GM10266 (cell line): ENCODE measurements at regions not wholly inside any gene's neighbourhood (a gene's known extent, or its start where the extent isn't known, plus 50 kb on each side); places are given as distances from the start of the nearest gene placed in this dataset.
"Not testable (repeated sequence)": the region's sequence is repeated elsewhere in the genome, so short reads cannot be mapped to it uniquely, and the experiment has no call there.

Source experiments
- DNase-seq: peaks from one replicate; pipeline ENCODE4 v3.0.0; 2012; ENCODE audit errors: extremely low spot score
- TF ChIP-seq, protein P1 (sequence below): IDR thresholded peaks from 2 replicates; pipeline ENCODE4 v1.5.1; 2012; ENCODE audit warnings: mild to moderate bottlenecking, low read depth; ENCODE audit not compliant: control insufficient read depth, insufficient read depth; ENCODE audit errors: missing control alignments

DNA sequence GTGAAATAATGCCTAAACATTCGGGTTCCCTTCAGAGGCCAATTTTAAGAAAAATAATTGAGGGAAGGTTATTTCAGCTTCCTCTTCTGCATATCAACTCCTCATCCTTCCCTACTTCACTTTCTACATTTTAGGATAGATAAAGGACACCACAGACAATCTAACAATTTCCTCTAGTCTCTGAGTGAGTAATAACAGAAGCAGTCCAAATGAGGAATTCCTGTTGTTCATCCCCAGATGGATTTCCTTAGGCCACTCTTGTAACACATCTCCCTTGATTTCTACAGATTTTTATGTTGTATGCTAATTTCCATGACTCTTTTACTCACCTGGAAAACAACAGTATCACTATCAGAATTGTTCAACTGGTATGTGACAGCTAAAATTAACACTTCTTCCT lies 87.7 kb upstream of the LYPLAL1 start:
- no peak for DNase-seq
- TF ChIP-seq, protein P1, sequence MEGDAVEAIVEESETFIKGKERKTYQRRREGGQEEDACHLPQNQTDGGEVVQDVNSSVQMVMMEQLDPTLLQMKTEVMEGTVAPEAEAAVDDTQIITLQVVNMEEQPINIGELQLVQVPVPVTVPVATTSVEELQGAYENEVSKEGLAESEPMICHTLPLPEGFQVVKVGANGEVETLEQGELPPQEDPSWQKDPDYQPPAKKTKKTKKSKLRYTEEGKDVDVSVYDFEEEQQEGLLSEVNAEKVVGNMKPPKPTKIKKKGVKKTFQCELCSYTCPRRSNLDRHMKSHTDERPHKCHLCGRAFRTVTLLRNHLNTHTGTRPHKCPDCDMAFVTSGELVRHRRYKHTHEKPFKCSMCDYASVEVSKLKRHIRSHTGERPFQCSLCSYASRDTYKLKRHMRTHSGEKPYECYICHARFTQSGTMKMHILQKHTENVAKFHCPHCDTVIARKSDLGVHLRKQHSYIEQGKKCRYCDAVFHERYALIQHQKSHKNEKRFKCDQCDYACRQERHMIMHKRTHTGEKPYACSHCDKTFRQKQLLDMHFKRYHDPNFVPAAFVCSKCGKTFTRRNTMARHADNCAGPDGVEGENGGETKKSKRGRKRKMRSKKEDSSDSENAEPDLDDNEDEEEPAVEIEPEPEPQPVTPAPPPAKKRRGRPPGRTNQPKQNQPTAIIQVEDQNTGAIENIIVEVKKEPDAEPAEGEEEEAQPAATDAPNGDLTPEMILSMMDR = no peak

DNA sequence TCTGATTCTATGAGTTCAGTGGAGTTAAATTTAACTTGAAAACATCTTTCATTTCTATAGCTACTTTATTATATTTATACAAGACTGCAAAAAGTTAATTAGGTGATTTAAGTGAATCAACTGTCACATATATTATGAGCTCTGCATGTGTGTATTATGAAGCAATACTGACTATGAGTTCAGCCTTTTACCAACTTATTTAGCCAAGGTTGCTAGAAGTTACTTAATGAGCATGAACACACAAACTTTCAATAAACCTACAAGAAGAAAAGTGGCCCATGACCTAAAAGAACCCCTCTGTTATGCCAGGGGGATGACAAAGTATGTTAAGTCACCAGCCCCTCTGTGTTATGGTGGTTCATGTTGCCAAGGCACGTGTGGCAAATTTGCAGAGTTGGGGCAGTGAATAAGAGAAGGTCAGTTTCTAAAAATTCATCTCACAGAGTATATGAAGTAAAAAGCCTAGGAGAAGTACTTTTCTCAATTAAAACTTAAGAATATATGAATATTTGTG lies 86.7 kb upstream of the LYPLAL1 start:
- DNase-seq = no peak

DNA sequence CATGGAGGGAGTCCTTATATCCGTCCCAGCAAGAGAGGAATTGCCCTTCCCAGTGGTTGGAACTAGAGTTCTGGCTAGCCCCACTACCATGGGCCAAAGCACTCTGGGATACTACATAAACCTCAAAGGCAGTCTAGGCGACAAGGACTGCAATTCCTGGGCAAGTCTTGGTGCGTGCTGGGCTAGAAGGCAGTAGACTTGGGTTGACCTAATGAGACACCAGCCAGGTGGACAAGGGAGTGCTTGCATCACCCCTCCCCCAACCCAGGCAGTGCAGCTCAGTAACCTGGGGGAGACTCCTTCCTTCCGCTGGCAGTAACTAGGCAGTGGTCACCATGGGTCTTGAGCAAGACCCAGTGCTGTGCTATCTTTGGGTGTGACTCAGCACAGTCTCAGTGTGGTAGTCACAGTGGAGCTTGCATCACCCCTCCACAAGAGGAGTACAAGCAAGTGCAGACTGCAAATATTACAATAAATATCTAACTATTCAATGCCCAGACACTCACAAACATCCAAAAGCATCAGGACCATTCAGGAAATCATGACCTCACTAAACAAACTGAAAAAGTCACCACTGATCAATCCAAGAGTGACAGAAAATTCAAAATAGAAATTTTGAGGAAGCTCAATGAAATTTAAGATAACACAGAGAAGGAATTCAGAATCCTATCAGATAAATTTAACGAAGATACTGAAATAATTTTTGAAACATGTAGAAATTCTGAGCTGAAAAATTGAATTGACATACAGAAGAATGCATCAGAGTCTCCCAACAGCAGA lies 84.7 kb upstream of the LYPLAL1 start:
- TF ChIP-seq, protein P1 = no peak
- DNase-seq = peak; percentile 10

More for the DNA sequence above, 86.7 kb upstream of the LYPLAL1 start:
- TF ChIP-seq, protein P1 = no peak

DNA sequence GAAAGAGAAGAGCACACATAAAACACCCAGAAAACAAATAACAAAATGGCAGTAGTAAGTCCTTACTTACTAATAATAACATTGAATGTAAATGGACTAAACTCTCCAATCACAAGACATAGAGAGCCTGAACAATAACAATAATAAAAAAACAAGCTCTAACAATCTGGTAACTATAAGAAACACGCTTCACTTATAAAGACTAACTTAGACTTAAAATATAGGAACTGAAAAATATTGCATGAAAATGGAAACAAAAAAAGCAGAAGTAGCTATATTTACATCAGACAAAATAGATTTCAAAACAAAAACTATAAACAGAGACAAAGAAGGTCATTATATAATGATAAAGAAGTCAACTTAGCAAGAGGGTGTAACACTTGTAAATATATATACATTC lies 83.1 kb upstream of the LYPLAL1 start:
- TF ChIP-seq, protein P1 = no peak
- no peak for DNase-seq

DNA sequence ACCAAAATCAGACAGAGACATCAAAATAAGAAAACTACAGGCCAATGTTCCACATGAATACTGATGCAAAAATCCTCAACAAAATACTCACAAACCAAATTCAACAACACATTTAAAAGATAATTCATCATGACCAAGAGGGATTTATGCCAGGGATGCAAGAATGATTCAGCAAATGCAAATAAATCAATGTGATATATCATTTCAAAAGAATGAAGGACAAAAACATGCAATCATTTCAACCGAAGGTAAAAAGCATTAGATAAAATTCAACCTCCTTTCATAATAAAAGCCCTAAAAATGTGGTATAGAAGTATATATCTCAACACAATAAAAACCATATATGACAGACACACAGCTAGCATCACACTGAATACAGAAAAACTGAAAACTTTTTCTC lies 81.5 kb upstream of the LYPLAL1 start:
- DNase-seq = no peak
- TF ChIP-seq, protein P1 = no peak

DNA sequence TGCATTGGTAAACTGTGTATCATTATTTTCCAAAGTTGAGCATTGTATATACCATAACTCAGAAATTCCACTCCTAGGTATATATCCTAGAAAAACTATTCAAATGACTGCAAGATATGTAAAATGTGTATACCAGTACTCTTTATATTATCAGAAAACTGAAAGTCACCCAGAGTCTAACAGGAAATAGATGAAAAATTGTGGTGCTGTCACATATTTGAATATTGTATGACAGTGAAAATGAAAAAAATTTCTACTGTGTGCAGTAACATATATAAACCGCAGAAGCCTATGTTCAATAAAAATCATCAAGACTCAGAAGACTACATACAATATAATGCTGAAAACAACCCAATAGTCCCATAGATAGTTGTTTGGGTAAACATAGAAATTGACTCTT lies 74.4 kb upstream of the LYPLAL1 start:
- TF ChIP-seq, protein P1 = no peak
- DNase-seq = no peak

DNA sequence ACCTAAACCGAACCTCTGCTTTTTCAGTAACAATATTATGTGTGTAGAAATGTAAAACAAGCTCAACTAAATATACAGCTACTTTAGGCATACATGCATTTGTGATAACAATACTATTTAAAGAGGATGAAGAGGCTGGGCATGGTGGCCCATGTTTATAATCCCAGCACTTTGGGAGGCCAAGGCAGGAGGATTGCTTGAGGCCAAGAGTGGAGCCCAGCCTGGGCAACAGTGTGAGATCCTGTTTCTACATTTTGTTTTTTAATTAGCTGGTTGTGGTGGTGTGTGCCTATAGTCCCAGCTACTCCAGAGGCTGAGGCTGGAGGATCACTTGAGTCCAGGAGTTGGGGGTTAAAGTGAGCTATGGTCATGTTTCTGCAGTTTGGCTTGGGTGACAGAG lies 73.6 kb upstream of the LYPLAL1 start:
- DNase-seq = no peak
- TF ChIP-seq, protein P1 = no peak

DNA sequence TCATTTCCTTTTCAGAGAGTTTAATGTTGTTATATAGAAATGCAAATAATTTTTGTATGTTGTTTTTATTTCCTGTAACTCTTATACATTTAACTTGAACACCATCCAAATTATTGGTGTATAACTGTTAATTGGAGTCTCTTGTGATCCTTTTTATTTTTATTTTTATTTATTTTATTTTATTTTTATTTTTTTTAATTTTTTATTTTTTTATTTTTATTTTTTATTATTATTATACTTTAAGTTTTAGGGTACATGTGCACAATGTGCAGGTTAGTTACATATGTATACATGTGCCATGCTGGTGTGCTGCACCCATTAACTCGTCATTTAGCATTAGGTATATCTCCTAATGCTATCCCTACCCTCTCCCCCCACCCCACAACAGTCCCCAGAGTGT lies 71.2 kb upstream of the LYPLAL1 start:
- not testable (repeated sequence) for DNase-seq
